Lung microvascular endothelial cell (primary cell): ENCODE measurements at regions not wholly inside any gene's neighbourhood (a gene's known extent, or its start where the extent isn't known, plus 50 kb on each side); places are given as distances from the start of the nearest gene placed in this dataset.

ENCODE experiments used
- DNase-seq, 2 donors: peaks; one replicate each; pipeline versions ENCODE4 v3.0.0 to v3.0.0-alpha.2; 2010; ENCODE audit warnings: low read depth in 2 of 2

GRCh38 chr4:175947117-175947722 lies 118.4 kb upstream of the WDR17 start:
- DNase-seq, result peak; percentile 38 to 53

- no peak for DNase-seq
Measured at GRCh38 chr4:175951794-175952193, 113.8 kb upstream of the WDR17 start.

- no peak for DNase-seq
Measured at GRCh38 chr4:175953116-175953515, 112.5 kb upstream of the WDR17 start.

GRCh38 chr4:175953960-175954521 lies 111.6 kb upstream of the WDR17 start:
- peak in 1 of 2 donors; percentile 14 for DNase-seq

- DNase-seq, result peak in 1 of 2 donors; percentile 33
Measured at GRCh38 chr4:175954685-175955084, 111.0 kb upstream of the WDR17 start.

GRCh38 chr4:175961604-175962003 lies 104.0 kb upstream of the WDR17 start:
- no peak for DNase-seq

GRCh38 chr4:175970072-175970471 lies 95.6 kb upstream of the WDR17 start:
- peak in 1 of 2 donors; percentile 73 for DNase-seq

- no peak for DNase-seq
Measured at GRCh38 chr4:175970724-175971123, 94.9 kb upstream of the WDR17 start.

- no peak for DNase-seq
Measured at GRCh38 chr4:175971388-175972179, 94.1 kb upstream of the WDR17 start.

- DNase-seq, result no peak
Measured at GRCh38 chr4:175973027-175973923, 92.4 kb upstream of the WDR17 start.

- DNase-seq, result no peak
Measured at GRCh38 chr4:175983636-175984035, 82.0 kb upstream of the WDR17 start.

- no peak for DNase-seq
Measured at GRCh38 chr4:175986668-175987067, 79.0 kb upstream of the WDR17 start.

- no peak for DNase-seq
Measured at GRCh38 chr4:175988511-175988910, 77.1 kb upstream of the WDR17 start.

GRCh38 chr4:175996206-175996605 lies 69.4 kb upstream of the WDR17 start:
- no peak for DNase-seq

GRCh38 chr4:175997291-175997690 lies 68.3 kb upstream of the WDR17 start:
- no peak for DNase-seq

GRCh38 chr4:175998782-175999181 lies 66.9 kb upstream of the WDR17 start:
- no peak for DNase-seq

GRCh38 chr4:175999944-176000343 lies 65.7 kb upstream of the WDR17 start:
- no peak for DNase-seq

GRCh38 chr4:176001151-176002006 lies 64.3 kb upstream of the WDR17 start:
- peak; percentile 3 to 31 for DNase-seq

- DNase-seq, result peak; percentile 3 to 4
Measured at GRCh38 chr4:176002007-176002613, 63.5 kb upstream of the WDR17 start.

GRCh38 chr4:176005766-176006165 lies 59.9 kb upstream of the WDR17 start:
- DNase-seq, result no peak
